Sigmoid colon (tissue), 6 donors: ENCODE measurements at regions not wholly inside any gene's neighbourhood (a gene's known extent, or its start where the extent isn't known, plus 50 kb on each side); places are given as distances from the start of the nearest gene placed in this dataset.

ENCODE experiments used
- DNase-seq: peaks from one replicate; pipeline ENCODE4 v3.0.0-alpha.2; 2019
- H3K27ac ChIP-seq, 4 donors: fragments of 200-600 bp; sonication (generic); one replicate each; pipeline ENCODE4 v1.5.1; 2016 to 2019; ENCODE audit warnings: mild to moderate bottlenecking in 1 of 4
- H3K27me3 ChIP-seq, 3 donors: fragments of 200-600 bp; sonication (generic); one replicate each; pipeline ENCODE4 v1.5.1; 2019; ENCODE audit warnings: mild to moderate bottlenecking in 1 of 3
- H3K36me3 ChIP-seq, 4 donors: fragments of 200-600 bp; sonication (generic); one replicate each; pipeline ENCODE4 v1.5.1; 2016 to 2019
- H3K4me1 ChIP-seq, 4 donors: fragments of 200-600 bp; sonication (generic); one replicate each; pipeline ENCODE4 v1.5.1; 2017 to 2019
- H3K4me3 ChIP-seq, 4 donors: fragments of 200-600 bp; sonication (generic); one replicate each; pipeline ENCODE4 v1.5.1; 2017 to 2019; ENCODE audit warnings: mild to moderate bottlenecking in 2 of 4, moderate library complexity in 1 of 4
- H3K9me3 ChIP-seq, 4 donors: fragments of 200-600 bp in 3 of 4; sonication (generic) in 3 of 4; one replicate each; pipeline versions ENCODE4 v1.5.1 to v1.6.1; 2013 to 2019
- EP300 ChIP-seq, 4 donors: sonication (generic); formaldehyde crosslinking; IDR thresholded peaks; one replicate each; pipeline ENCODE4 v1.6.1; 2017; ENCODE audit warnings: antibody characterized with exemption in 4 of 4
- POLR2A ChIP-seq, 2 donors: fragments of 450-650 bp; IDR thresholded peaks; one replicate each; pipeline ENCODE4 v1.6.1; 2016; ENCODE audit warnings: antibody characterized with exemption in 2 of 2, mild to moderate bottlenecking in 2 of 2, moderate library complexity in 2 of 2
- POLR2AphosphoS5 ChIP-seq, 4 donors: sonication (generic); formaldehyde crosslinking; IDR thresholded peaks; one replicate each; pipeline ENCODE4 v1.6.1; 2017; ENCODE audit warnings: antibody characterized with exemption in 4 of 4
- WGBS, 2 donors: extraction: QIAGEN DNeasy Blood & Tissue Kit; methylation state at CpG; one replicate each; pipeline ENCODE4 v1.1.7; 2013; 5-methylcytosine and 5-hydroxymethylcytosine counted together
- intact Hi-C: fragments of 100-400 bp; cut with DNase I; formaldehyde crosslinking; loops from one replicate; pipeline ENCODE4 v1.15.1; 2023
- TF ChIP-seq, protein P1 (sequence below), 4 experiments: fragments of 450-650 bp in 3 of 4; fragments of 200-600 bp in 1 of 4; IDR thresholded peaks; one replicate each; pipeline ENCODE4 v1.5.1; 2016 to 2019; ENCODE audit warnings: antibody characterized with exemption in 4 of 4, mild to moderate bottlenecking in 3 of 4, moderate library complexity in 2 of 4
- donor health status: healthy with polysubstance abuse.
- donor health status: healthy.

DNA sequence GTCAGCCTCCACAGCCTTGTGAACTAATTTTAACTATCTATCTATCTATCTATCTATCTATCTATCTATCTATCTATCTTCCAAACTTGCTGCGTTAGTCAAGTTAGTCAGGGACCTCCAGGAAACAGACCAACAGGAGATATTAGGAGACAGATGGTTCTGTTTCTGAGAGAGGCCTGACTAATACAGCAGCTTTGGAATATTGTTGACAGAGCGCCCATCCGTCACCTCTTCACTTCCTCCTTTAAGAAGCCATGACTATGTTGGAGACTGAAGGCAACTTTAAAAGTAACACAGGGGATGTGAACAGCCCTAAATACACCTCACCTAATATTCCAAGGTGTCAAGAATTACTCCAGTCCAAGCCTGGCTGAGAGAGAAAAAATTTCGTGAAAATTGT, 280.9 kb upstream of the IGFBP3 start:
- Histone ChIP-seq H3K4me3 (no peak overlapping the region), H3K9me3 (no peaks in the 10 kb centered on the region), H3K36me3 (no peaks in the 10 kb centered on the region), H3K4me1 (no peaks in the 10 kb centered on the region), H3K27me3 (no peaks in the 10 kb centered on the region), H3K27ac (no peak overlapping the region)
- DNase-seq: no peak
- intact Hi-C loops: no loop called here
- WGBS, 2 donors: 92 to 95% methylated on average over 4 of the region's 4 CpGs
- TF ChIP-seq, protein P1, sequence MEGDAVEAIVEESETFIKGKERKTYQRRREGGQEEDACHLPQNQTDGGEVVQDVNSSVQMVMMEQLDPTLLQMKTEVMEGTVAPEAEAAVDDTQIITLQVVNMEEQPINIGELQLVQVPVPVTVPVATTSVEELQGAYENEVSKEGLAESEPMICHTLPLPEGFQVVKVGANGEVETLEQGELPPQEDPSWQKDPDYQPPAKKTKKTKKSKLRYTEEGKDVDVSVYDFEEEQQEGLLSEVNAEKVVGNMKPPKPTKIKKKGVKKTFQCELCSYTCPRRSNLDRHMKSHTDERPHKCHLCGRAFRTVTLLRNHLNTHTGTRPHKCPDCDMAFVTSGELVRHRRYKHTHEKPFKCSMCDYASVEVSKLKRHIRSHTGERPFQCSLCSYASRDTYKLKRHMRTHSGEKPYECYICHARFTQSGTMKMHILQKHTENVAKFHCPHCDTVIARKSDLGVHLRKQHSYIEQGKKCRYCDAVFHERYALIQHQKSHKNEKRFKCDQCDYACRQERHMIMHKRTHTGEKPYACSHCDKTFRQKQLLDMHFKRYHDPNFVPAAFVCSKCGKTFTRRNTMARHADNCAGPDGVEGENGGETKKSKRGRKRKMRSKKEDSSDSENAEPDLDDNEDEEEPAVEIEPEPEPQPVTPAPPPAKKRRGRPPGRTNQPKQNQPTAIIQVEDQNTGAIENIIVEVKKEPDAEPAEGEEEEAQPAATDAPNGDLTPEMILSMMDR (IDR thresholded peaks at IDR 0.05): no peak
- TF ChIP-seq POLR2AphosphoS5 (IDR thresholded peaks at IDR 0.05) (no peak), EP300 (IDR thresholded peaks at IDR 0.05) (no peak)

DNA sequence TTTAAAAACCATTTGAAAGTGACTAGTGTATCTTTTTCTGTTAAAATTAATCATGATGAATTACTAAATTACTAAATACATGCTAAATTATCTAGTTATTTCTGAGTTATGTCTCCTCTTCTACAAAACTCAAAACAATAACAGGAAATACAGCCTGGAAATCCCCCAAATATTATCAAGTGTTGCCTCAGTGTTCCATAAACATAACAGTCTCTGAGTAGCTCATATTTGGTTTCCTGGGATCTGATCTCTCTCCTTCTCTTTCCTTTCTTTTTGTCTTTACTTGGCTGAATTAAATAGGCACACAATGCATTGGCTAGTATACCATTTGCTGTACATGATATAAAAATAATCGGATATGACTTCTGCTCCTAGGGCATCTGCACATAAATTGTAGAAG, 277.6 kb upstream of the IGFBP3 start:
- H3K27me3 ChIP-seq: no peaks in the 10 kb centered on the region
- no peaks in the 10 kb centered on the region for H3K36me3 ChIP-seq
- H3K4me1 ChIP-seq: no peaks in the 10 kb centered on the region
- H3K9me3 ChIP-seq: no peaks in the 10 kb centered on the region
- no peak overlapping the region for H3K4me3 ChIP-seq
- TF ChIP-seq POLR2AphosphoS5 (IDR thresholded peaks at IDR 0.05) (no peak), EP300 (IDR thresholded peaks at IDR 0.05) (no peak), POLR2A (IDR thresholded peaks at IDR 0.05) (no peak)
- TF ChIP-seq, protein P1 (IDR thresholded peaks at IDR 0.05): no peak
- no peak for DNase-seq
- WGBS, 2 donors: 81 to 88% methylated on average over 1 of the region's 1 CpG
- intact Hi-C loops: no loop called here
- no peak overlapping the region for H3K27ac ChIP-seq

DNA sequence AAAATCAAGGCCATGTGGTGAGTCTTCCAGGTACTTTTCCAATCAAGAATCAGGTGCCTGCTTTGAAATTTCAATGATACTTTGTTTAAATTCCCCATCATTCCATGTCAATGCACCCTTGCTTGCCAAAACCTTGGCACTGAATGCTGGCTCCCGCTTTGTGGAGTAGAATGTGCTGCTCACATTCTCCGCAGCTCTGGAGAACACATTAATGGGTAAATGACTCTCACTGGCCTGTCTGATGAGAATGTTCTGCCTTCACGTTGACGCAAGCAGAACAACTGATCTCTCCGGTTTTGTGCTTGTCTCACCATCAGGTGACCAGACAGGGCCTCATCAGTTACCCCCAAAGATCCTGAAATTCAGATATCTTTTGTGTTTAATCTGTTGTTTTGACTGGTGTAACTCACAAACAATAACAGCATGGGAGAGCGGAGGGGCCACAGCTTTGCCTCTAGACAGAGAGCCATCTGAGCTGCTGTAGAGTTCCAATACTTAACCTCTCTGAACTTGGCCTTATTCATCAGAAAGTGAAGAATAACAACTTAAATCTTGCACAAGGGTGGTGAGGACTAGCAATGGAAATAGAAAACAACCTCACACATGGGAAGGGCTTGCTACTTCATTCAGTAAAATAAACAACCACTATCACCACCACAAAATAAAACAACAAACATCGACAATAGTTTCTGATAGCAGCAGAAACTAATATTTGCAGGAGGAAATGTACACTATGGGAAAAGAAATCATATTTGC, 276.9 kb upstream of the IGFBP3 start:
- no peaks in the 10 kb centered on the region for H3K36me3 ChIP-seq
- TF ChIP-seq POLR2A (IDR thresholded peaks at IDR 0.05) (no peak), EP300 (IDR thresholded peaks at IDR 0.05) (no peak), POLR2AphosphoS5 (IDR thresholded peaks at IDR 0.05) (no peak)
- TF ChIP-seq, protein P1 (IDR thresholded peaks at IDR 0.05): no peak
- H3K4me1 ChIP-seq: no peaks in the 10 kb centered on the region
- no peaks in the 10 kb centered on the region for H3K27me3 ChIP-seq
- no peak overlapping the region for H3K4me3 ChIP-seq
- no peak for DNase-seq
- no peaks in the 10 kb centered on the region for H3K9me3 ChIP-seq
- 89 to 90% methylated on average over 7 of the region's 7 CpGs for WGBS, 2 donors
- intact Hi-C loops: no loop called here
- no peak overlapping the region for H3K27ac ChIP-seq

DNA sequence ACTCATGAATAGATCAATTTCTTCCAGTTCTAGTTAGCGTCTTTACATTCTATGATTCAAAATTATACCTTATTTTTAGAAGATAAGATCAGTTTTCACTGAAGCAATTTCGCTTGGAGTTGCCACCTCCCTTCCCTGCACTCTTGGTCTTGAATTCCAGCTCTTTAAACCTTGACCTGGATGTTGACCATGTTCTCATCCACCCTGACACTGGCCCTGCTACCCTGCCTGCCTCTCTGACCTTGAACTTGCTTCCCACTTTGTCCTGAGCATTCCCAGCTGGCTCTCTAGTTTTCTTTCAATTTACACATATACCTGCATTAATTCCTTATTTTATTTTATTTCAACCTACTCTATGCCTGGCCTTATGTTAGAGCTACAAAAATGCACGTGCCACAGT, 274.9 kb upstream of the IGFBP3 start:
- DNase-seq: no peak
- Histone ChIP-seq H3K4me1 (no peaks in the 10 kb centered on the region), H3K9me3 (no peaks in the 10 kb centered on the region), H3K4me3 (no peak overlapping the region), H3K36me3 (no peaks in the 10 kb centered on the region), H3K27ac (no peak overlapping the region), H3K27me3 (no peaks in the 10 kb centered on the region)
- no peak for TF ChIP-seq POLR2A (IDR thresholded peaks at IDR 0.05)
- TF ChIP-seq POLR2AphosphoS5 (IDR thresholded peaks at IDR 0.05): no peak
- TF ChIP-seq, protein P1 (IDR thresholded peaks at IDR 0.05): no peak
- no peak for TF ChIP-seq EP300 (IDR thresholded peaks at IDR 0.05)
- WGBS, 2 donors: 81 to 82% methylated on average over 3 of the region's 3 CpGs
- intact Hi-C loops: no loop called here

DNA sequence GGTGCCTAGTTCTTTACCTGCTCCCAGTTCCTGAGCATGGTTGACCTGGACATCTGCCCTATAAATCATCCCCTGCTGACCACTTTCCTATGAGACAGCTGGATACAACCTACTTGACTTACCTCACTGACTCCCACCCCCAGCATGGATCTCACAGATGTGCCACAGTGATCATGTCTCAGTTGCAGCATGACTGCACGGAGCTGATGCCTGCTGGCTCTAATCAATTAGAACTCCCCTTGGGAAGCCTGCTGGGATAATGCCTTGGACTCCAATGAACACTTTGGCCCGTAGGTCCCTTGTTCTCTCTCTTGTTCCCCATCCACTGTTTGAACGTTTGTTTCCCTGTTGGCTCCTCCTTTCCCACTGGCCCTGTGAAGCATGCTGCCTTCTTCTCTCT, 271.2 kb upstream of the IGFBP3 start:
- 72 to 74% methylated on average over 3 of the region's 3 CpGs for WGBS, 2 donors
- Histone ChIP-seq H3K36me3 (no peaks in the 10 kb centered on the region), H3K4me1 (no peaks in the 10 kb centered on the region), H3K9me3 (no peaks in the 10 kb centered on the region), H3K4me3 (no peak overlapping the region), H3K27me3 (no peaks in the 10 kb centered on the region), H3K27ac (no peak overlapping the region)
- TF ChIP-seq POLR2A (IDR thresholded peaks at IDR 0.05) (no peak), EP300 (IDR thresholded peaks at IDR 0.05) (no peak), POLR2AphosphoS5 (IDR thresholded peaks at IDR 0.05) (no peak)
- TF ChIP-seq, protein P1 (IDR thresholded peaks at IDR 0.05): no peak
- intact Hi-C loops: no loop called here
- no peak for DNase-seq
